Heart left ventricle (tissue), 16 donors: ENCODE measurements at regions not wholly inside any gene's neighbourhood (a gene's known extent, or its start where the extent isn't known, plus 50 kb on each side); places are given as distances from the start of the nearest gene placed in this dataset.

ENCODE experiments used
- ATAC-seq, 4 donors: fragments of 200-7000 bp; cut with Tn5 transposase; one replicate each; pipeline ENCODE4 v1.9.1; 2020 to 2022; ENCODE audit warnings: moderate library complexity in 4 of 4, mild to moderate bottlenecking in 3 of 4, moderate number of reproducible peaks in 1 of 4
- DNase-seq, 5 donors: peaks; one replicate each; pipeline ENCODE4 v3.0.0-alpha.2; 2020
- H3K27ac ChIP-seq, 12 donors: fragments of 200-600 bp; sonication (generic) in 4 of 12; one replicate each; pipeline versions ENCODE4 v1.5.0 to v1.8.0; 2016 to 2022; ENCODE audit warnings: mild to moderate bottlenecking in 2 of 12
- H3K27me3 ChIP-seq, 9 donors: fragments of 200-600 bp; sonication (generic) in 2 of 9; one replicate each; pipeline versions ENCODE4 v1.5.1 to v1.8.0; 2016 to 2022; ENCODE audit warnings: mild to moderate bottlenecking in 3 of 9
- H3K36me3 ChIP-seq, 9 donors: fragments of 200-600 bp; sonication (generic) in 2 of 9; one replicate each; pipeline versions ENCODE4 v1.5.0 to v1.8.0; 2018 to 2022; ENCODE audit warnings: mild to moderate bottlenecking in 2 of 9
- H3K4me1 ChIP-seq, 12 donors: fragments of 200-600 bp; sonication (generic) in 4 of 12; one replicate each; pipeline versions ENCODE4 v1.5.0 to v1.8.0; 2016 to 2022; ENCODE audit warnings: mild to moderate bottlenecking in 3 of 12
- H3K4me3 ChIP-seq, 12 donors: fragments of 200-600 bp; sonication (generic) in 4 of 12; one replicate each; pipeline versions ENCODE4 v1.5.0 to v1.8.0; 2017 to 2022; ENCODE audit warnings: mild to moderate bottlenecking in 9 of 12, moderate library complexity in 4 of 12
- H3K9me3 ChIP-seq, 12 donors: fragments of 200-600 bp; sonication (generic) in 4 of 12; one replicate each; pipeline versions ENCODE4 v1.5.0 to v1.8.0; 2016 to 2022; ENCODE audit warnings: mild to moderate bottlenecking in 1 of 12
- POLR2A ChIP-seq, 2 donors: fragments of 450-650 bp; IDR thresholded peaks; one replicate each; pipeline ENCODE4 v1.6.1; 2017; ENCODE audit warnings: antibody characterized with exemption in 2 of 2, mild to moderate bottlenecking in 2 of 2, moderate library complexity in 2 of 2
- WGBS, 4 donors: extraction: QIAGEN DNeasy Blood & Tissue Kit in 2 of 4; methylation state at CpG; one replicate each; pipeline versions ENCODE4 v1.1.5 to v1.1.7; 2013 to 2018; 5-methylcytosine and 5-hydroxymethylcytosine counted together
- intact Hi-C, 10 donors: fragments of 100-400 bp; cut with DNase I; formaldehyde crosslinking; loops; one replicate each; pipeline versions ENCODE4 v1.11.1 to v1.14.2; 2022
- TF ChIP-seq, protein P1 (sequence below), 12 donors: fragments of 200-600 bp; sonication (generic) in 4 of 12; IDR thresholded peaks; one replicate each; pipeline versions ENCODE4 v1.5.0 to v1.8.0; 2018 to 2022; ENCODE audit warnings: antibody characterized with exemption in 12 of 12, mild to moderate bottlenecking in 5 of 12
- donor health status: ischemic (EF 13 %, LVEDD 7.1; RV severe dilation, severe dysfunction).
- donor health status: healthy with polysubstance abuse.
- donor health status: DM: no; HTN: yes; CAD: no.
- donor health status: DM: no; HTN: no; CAD: no.
- donor health status: ischemic (EF 25% LVEDD 6.9; RV normal size, moderate dysfunction).
- donor health status: ischemic (EF 25% LVEDD 5.7; RV mildly dilated, moderate dysfunction).
- donor health status: healthy.
- donor health status: DM: yes; HTN: yes; CAD: no.
- donor health status: ischemic (EF 35%, LVEDD 5.7; RV mildly dilated, moderate dysfunction).
- donor health status: nonischemic (EF 11% LVEDD 7.7; RV severe dilation, severe dysfunction).
- donor health status: DM: yes; HTN: yes; CAD: no.
- donor health status: PGD.
- donor health status: ischemic (EF 29% LVEDD 5.4; RV normal size, mild dysfunction).
- donor health status: nonischemic (EF 23%, LVEDD 6.1; RV moderate dilation, normal function).

GRCh38 chr14:96964726-96965415 lies 167.7 kb downstream of the VRK1 start:
- no peaks in the 10 kb centered on the region for H3K36me3 ChIP-seq
- ATAC-seq: no peak
- H3K4me1 ChIP-seq: peaks cover 0 to 14% (median 0%) of the 10 kb centered on the region in 12 donors
- H3K4me3 ChIP-seq: no peak overlapping the region
- intact Hi-C loops: no loop called here
- H3K27ac ChIP-seq: no peak overlapping the region
- 93 to 96% (median 95%) methylated on average over 25 of the region's 25 CpGs for WGBS, 4 donors
- DNase-seq: no peak
- H3K27me3 ChIP-seq: no peaks in the 10 kb centered on the region
- peaks cover 0 to 35% (median 0%) of the 10 kb centered on the region in 12 donors for H3K9me3 ChIP-seq
- TF ChIP-seq POLR2A (IDR thresholded peaks at IDR 0.05): no peak
- TF ChIP-seq, protein P1, sequence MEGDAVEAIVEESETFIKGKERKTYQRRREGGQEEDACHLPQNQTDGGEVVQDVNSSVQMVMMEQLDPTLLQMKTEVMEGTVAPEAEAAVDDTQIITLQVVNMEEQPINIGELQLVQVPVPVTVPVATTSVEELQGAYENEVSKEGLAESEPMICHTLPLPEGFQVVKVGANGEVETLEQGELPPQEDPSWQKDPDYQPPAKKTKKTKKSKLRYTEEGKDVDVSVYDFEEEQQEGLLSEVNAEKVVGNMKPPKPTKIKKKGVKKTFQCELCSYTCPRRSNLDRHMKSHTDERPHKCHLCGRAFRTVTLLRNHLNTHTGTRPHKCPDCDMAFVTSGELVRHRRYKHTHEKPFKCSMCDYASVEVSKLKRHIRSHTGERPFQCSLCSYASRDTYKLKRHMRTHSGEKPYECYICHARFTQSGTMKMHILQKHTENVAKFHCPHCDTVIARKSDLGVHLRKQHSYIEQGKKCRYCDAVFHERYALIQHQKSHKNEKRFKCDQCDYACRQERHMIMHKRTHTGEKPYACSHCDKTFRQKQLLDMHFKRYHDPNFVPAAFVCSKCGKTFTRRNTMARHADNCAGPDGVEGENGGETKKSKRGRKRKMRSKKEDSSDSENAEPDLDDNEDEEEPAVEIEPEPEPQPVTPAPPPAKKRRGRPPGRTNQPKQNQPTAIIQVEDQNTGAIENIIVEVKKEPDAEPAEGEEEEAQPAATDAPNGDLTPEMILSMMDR (IDR thresholded peaks at IDR 0.05): no peak

- intact Hi-C loops: no loop called here
- peaks cover 0 to 32% (median 0%) of the 10 kb centered on the region in 12 donors for H3K9me3 ChIP-seq
- 70 to 74% (median 70%) methylated on average over 11 of the region's 11 CpGs for WGBS, 4 donors
These were observed 168.9 kb downstream of the VRK1 start for GRCh38 chr14:96965885-96966595.

GRCh38 chr14:96975116-96975515 lies 177.9 kb downstream of the VRK1 start:
- TF ChIP-seq POLR2A (IDR thresholded peaks at IDR 0.05): no peak
- TF ChIP-seq, protein P1 (IDR thresholded peaks at IDR 0.05): no peak
- Histone ChIP-seq H3K4me1 (no peaks in the 10 kb centered on the region), H3K36me3 (no peaks in the 10 kb centered on the region), H3K27ac (no peak overlapping the region), H3K4me3 (no peak overlapping the region), H3K27me3 (peaks cover 0 to 18% (median 0%) of the 10 kb centered on the region in 9 donors), H3K9me3 (peaks cover 0 to 38% (median 21%) of the 10 kb centered on the region in 12 donors)
- ATAC-seq (no peak), DNase-seq (no peak)
- 93 to 98% (median 95%) methylated on average over 1 of the region's 1 CpG for WGBS, 4 donors
- intact Hi-C loops: no loop called here

More at GRCh38 chr14:96965885-96966595, 168.9 kb downstream of the VRK1 start:
- H3K4me3 ChIP-seq: no peak overlapping the region
- TF ChIP-seq, protein P1 (IDR thresholded peaks at IDR 0.05): no peak
- TF ChIP-seq POLR2A (IDR thresholded peaks at IDR 0.05): no peak
- no peaks in the 10 kb centered on the region for H3K27me3 ChIP-seq
- no peaks in the 10 kb centered on the region for H3K36me3 ChIP-seq
- H3K4me1 ChIP-seq: peaks cover 0 to 11% (median 0%) of the 10 kb centered on the region in 12 donors
- no peak for DNase-seq
- no peak overlapping the region for H3K27ac ChIP-seq
- ATAC-seq: no peak

GRCh38 chr14:96978525-96979272 lies 181.5 kb downstream of the VRK1 start:
- DNase-seq: no peak
- WGBS, 4 donors: 38 to 41% (median 40%) methylated on average over 4 of the region's 4 CpGs

More at GRCh38 chr14:96978525-96979272, 181.5 kb downstream of the VRK1 start:
- H3K27me3 ChIP-seq: peaks cover 0 to 23% (median 0%) of the 10 kb centered on the region in 9 donors
- TF ChIP-seq, protein P1 (IDR thresholded peaks at IDR 0.05): no peak
- no peak for TF ChIP-seq POLR2A (IDR thresholded peaks at IDR 0.05)
- peaks cover 0 to 28% (median 17%) of the 10 kb centered on the region in 12 donors for H3K9me3 ChIP-seq
- intact Hi-C loops: no loop called here
- no peak overlapping the region for H3K27ac ChIP-seq
- ATAC-seq: no peak
- H3K4me1 ChIP-seq: no peaks in the 10 kb centered on the region
- H3K36me3 ChIP-seq: no peaks in the 10 kb centered on the region
- no peak overlapping the region for H3K4me3 ChIP-seq
